ENCODE measurements at regions not wholly inside any gene's neighbourhood (a gene's known extent, or its start where the extent isn't known, plus 50 kb on each side); places are given as distances from the start of the nearest gene placed in this dataset.
"Not testable (repeated sequence)": the region's sequence is repeated elsewhere in the genome, so short reads cannot be mapped to it uniquely, and the experiment has no call there.

- no peak for DNase-seq (ENCODE audit: low read depth)
Observed at GRCh38 chr13:22837980-22838647, 342.7 kb upstream of the SGCG start.

DNA sequence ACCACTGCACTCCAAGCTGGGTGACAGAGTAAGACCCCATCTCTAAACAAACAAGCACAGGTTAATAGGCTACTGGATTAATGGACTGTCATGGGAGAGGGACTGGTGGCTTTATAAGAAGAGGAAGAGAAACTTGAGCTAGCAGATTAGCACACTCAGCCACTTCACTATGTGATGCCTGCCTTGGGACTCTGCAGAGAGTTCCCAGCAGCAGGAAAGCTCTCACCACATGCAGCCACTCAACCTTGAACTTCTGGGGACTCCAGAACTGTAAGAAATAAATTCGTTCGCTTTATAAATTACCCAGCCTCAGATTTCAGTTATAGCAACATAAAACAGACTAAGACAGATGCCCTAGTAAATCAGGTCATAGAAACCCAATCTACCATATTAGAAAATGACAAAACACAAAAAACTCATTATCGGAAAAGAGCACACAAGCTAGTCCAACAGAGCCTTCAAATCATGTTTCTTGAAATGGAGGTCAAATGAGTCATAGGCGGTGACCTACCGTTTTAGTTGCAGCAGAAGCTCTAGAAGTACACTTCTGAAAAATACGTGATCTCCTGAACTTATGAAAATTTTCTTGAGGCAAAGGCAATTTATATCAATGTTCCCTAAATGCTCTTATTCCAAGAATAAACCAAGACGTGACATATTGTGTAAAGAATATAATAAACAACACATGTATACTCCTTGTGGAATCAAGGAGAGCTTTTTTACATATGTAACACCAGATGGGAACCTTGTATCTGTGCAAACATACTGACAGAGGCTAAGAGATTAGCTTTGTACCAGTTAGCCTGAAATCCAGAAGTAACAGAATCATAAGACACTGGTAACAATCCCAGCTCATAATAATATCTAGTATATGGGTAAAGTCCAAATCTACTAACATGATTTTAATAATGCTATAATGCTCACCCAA, 340.9 kb upstream of the SGCG start:
- no peak for DNase-seq (ENCODE audit: low read depth)

DNA sequence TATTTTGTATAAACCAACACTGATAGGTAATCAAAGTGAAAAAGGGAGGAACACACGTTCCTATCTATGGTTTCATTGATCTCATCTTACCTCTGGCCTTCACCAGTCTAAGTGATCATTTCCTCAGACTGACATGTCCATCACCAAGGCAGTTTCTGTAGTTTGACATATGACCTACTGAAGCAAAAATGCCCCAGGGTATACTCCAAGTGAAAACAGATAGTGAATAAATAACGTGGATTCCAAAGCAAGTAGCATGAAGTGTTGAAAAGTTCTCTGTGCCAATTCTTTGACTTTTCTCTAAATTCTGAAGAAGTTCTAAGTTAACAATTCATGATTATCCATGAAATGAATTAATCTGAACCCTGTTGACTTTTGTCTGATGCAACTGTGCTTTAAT, 334.2 kb upstream of the SGCG start:
- DNase-seq (ENCODE audit: low read depth): no peak

- DNase-seq (ENCODE audit: low read depth): no peak
Observed at GRCh38 chr13:22848539-22849052, 332.2 kb upstream of the SGCG start.

GRCh38 chr13:22855926-22856325, 324.9 kb upstream of the SGCG start:
- DNase-seq (ENCODE audit: low read depth): no peak

DNA sequence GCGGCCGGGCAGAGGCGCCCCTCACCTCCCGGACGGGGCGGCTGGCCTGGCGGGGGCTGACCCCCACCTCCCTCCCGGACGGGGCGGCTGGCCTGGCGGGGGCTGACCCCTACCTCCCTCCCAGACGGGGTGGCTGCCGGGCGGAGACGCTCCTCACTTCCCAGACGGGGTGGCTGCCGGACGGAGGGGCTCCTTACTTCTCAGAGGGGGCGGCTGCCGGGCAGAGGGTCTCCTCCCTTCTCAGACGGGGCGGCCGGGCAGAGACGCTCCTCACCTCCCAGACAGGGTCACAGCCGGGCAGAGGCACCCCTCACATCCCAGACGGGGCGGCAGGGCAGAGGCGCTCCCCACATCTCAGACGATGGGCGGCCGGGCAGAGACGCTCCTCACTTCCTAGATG, 321.8 kb upstream of the SGCG start:
- not testable (repeated sequence) for DNase-seq (ENCODE audit: low read depth)

- not testable (repeated sequence) for DNase-seq (ENCODE audit: low read depth)
Observed at GRCh38 chr13:22859411-22859810, 321.4 kb upstream of the SGCG start.

- DNase-seq (ENCODE audit: low read depth): no peak
Observed at GRCh38 chr13:22861958-22862466, 318.8 kb upstream of the SGCG start.

GRCh38 chr13:22862478-22862877, 318.3 kb upstream of the SGCG start:
- DNase-seq (ENCODE audit: low read depth): no peak

GRCh38 chr13:22866221-22866620, 314.6 kb upstream of the SGCG start:
- no peak for DNase-seq (ENCODE audit: low read depth)

- DNase-seq (ENCODE audit: low read depth): no peak
Observed at GRCh38 chr13:22871231-22871630, 309.5 kb upstream of the SGCG start.

DNA sequence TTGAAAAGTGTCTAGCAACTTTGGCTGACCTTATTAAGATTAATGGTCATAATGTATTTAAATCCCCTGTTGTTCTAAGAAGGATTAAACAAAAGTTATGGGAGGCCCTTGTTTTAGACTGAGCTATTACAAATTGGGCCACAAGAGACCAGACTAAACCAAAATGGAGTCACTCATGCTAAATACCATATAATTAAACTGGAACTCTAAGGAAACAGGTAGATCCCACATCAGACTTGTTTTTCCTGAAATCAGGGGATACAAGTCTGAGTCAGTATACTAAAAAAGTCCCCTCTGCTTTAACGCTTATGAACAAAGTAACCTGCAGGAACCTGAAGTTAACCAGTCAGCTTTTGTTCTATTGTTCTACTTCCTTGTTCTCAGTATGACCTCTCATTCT, 305.9 kb upstream of the SGCG start:
- DNase-seq (ENCODE audit: low read depth): no peak

DNA sequence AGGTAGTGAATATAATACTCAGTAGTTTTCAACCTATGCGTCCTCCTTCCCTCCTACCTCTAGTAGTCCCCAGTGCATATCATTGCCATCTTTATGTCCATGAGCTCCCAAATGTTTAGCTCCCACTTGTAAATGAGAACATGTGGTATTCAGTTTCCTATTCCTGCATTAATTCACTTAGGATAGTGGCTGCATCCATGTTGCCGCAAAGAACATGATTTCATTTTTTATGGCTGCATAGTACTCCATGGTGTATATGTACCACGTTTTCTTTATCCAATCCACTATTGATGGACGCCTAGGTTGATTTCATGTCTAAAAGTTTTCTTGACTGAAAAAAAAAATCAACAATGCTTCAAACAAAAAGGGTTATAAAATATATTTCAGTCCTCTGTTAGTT, 303.4 kb upstream of the SGCG start:
- DNase-seq (ENCODE audit: low read depth): no peak

GRCh38 chr13:22880741-22881720, 299.7 kb upstream of the SGCG start:
- DNase-seq (ENCODE audit: low read depth): no peak

DNA sequence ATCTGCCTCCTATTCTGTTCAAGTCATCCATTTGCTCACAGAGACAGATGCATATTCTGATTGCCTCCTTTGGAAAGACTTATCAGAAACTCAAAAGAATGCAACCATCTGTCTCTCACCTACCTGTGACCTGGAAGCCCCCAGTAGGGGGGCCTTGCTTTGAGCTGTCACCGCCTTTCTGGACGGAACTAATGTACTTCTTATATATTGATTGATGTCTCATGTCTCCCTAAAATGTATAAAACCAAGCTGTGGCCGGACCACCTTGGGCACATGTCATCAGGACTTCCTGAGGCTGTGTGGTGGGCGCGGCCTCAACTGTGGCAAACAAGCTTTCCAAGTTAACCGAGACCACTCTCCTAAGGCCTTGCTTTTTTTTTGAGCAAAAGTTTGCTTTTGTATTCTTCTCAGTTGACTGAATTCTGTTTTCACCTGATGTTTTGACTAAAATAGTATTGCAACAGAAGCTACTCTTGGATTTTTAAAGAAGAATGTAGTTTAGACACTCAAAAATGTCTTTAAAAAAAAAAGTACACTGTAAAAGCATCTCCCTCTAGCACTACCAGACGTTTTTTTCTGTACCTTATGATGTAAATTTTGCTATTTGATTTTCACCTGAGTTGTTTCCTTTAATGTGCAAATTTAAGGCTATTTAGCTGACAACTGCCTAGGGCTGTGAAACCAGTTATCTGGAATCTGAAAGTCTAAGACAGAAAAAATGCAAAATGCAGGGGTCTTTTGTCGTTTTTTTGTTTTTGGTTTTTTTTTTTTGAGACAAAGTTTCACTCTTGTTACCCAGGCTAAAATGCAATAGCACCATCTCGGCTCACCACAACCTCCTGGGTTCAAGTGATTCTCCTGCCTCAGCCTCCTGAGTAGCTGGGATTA, 298.8 kb upstream of the SGCG start:
- not testable (repeated sequence) for DNase-seq (ENCODE audit: low read depth)

DNA sequence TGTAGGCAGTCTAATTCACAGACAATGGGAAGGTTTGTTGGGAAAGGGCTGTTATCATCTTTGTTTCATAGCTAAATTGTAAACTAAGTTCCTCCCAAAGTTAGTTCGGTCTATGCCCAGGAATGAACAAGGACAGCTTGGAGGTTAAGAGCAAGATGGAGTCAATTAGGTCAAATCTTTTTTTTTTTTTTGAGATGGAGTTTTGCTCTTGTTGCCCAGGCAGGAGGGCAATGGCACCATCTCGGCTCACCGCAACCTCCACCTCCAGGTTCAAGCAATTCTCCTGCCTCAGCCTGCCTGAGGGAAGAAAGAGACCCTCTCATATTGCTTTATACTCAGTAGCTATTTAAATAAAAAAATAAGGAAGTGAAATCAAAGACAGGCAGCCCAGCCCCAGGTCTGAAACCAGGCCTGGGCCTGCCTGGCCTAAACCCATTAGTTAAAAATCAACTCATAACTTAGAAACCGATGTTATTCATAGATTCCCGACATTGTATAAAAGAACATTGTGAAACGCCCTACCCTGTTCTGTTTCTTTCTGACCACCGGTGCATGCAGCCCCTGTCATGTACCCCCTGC, 297.4 kb upstream of the SGCG start:
- no peak for DNase-seq (ENCODE audit: low read depth)

GRCh38 chr13:22883956-22884355, 296.8 kb upstream of the SGCG start:
- no peak for DNase-seq (ENCODE audit: low read depth)

GRCh38 chr13:22886061-22886460, 294.7 kb upstream of the SGCG start:
- DNase-seq (ENCODE audit: low read depth): not testable (repeated sequence)

- not testable (repeated sequence) for DNase-seq (ENCODE audit: low read depth)
Observed at GRCh38 chr13:22889376-22889775, 291.4 kb upstream of the SGCG start.

DNA sequence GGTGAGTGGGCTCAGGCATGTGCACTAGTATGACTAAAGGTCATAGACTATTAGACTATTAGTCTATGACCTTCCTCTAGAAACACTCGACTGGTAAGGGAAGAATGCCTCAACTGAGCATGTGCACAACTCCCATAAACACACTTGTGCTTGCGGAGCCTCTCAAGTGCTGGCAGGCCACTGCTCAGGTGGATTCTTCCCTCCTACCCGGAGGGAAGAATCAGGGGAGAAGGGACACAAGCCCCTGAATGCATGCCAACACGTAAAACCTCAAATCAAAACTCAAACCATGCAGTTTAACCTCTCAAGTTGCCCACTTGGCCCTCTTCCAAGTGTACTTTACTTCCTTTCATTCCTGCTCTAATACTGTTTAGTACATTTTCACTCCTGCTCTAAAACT, 287.6 kb upstream of the SGCG start:
- DNase-seq (ENCODE audit: low read depth): no peak
